ENCODE measurements at regions not wholly inside any gene's neighbourhood (a gene's known extent, or its start where the extent isn't known, plus 50 kb on each side); places are given as distances from the start of the nearest gene placed in this dataset.

- TF ChIP-seq, protein P1, sequence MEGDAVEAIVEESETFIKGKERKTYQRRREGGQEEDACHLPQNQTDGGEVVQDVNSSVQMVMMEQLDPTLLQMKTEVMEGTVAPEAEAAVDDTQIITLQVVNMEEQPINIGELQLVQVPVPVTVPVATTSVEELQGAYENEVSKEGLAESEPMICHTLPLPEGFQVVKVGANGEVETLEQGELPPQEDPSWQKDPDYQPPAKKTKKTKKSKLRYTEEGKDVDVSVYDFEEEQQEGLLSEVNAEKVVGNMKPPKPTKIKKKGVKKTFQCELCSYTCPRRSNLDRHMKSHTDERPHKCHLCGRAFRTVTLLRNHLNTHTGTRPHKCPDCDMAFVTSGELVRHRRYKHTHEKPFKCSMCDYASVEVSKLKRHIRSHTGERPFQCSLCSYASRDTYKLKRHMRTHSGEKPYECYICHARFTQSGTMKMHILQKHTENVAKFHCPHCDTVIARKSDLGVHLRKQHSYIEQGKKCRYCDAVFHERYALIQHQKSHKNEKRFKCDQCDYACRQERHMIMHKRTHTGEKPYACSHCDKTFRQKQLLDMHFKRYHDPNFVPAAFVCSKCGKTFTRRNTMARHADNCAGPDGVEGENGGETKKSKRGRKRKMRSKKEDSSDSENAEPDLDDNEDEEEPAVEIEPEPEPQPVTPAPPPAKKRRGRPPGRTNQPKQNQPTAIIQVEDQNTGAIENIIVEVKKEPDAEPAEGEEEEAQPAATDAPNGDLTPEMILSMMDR (IDR thresholded peaks at IDR 0.05), result no peak
These were observed 275.3 kb downstream of the KCTD12 start for GRCh38 chr13:76610819-76611415.

GRCh38 chr13:76609643-76610042 is 276.6 kb downstream of the KCTD12 start:
- Mint-ChIP-seq H3K4me3 (ENCODE audit: unreplicated experiment) (no peak overlapping the region), H3K4me1 (ENCODE audit: unreplicated experiment) (no peaks in the 10 kb centered on the region), H3K36me3 (ENCODE audit: unreplicated experiment) (no peaks in the 10 kb centered on the region), H3K27me3 (ENCODE audit: unreplicated experiment) (no peaks in the 10 kb centered on the region), H3K27ac (ENCODE audit: unreplicated experiment) (no peak overlapping the region), H3K9me3 (ENCODE audit: unreplicated experiment) (no peaks in the 10 kb centered on the region)
- DNase-seq (ENCODE audit: extremely low spot score, unreplicated experiment), result no peak
- TF ChIP-seq, protein P1 (IDR thresholded peaks at IDR 0.05), result no peak

More at GRCh38 chr13:76610819-76611415, 275.3 kb downstream of the KCTD12 start:
- H3K9me3 Mint-ChIP-seq (ENCODE audit: unreplicated experiment), result no peaks in the 10 kb centered on the region
- H3K4me1 Mint-ChIP-seq (ENCODE audit: unreplicated experiment), result no peaks in the 10 kb centered on the region
- H3K27me3 Mint-ChIP-seq (ENCODE audit: unreplicated experiment), result no peaks in the 10 kb centered on the region
- no peaks in the 10 kb centered on the region for H3K36me3 Mint-ChIP-seq (ENCODE audit: unreplicated experiment)
- no peak overlapping the region for H3K4me3 Mint-ChIP-seq (ENCODE audit: unreplicated experiment)
- DNase-seq (ENCODE audit: extremely low spot score, unreplicated experiment), result no peak
- H3K27ac Mint-ChIP-seq (ENCODE audit: unreplicated experiment), result no peak overlapping the region

- H3K36me3 Mint-ChIP-seq (ENCODE audit: unreplicated experiment), result no peaks in the 10 kb centered on the region
- TF ChIP-seq, protein P1 (IDR thresholded peaks at IDR 0.05), result no peak
- no peaks in the 10 kb centered on the region for H3K9me3 Mint-ChIP-seq (ENCODE audit: unreplicated experiment)
- H3K27me3 Mint-ChIP-seq (ENCODE audit: unreplicated experiment), result no peaks in the 10 kb centered on the region
- no peak overlapping the region for H3K4me3 Mint-ChIP-seq (ENCODE audit: unreplicated experiment)
- no peaks in the 10 kb centered on the region for H3K4me1 Mint-ChIP-seq (ENCODE audit: unreplicated experiment)
- DNase-seq (ENCODE audit: extremely low spot score, unreplicated experiment), result no peak
- no peak overlapping the region for H3K27ac Mint-ChIP-seq (ENCODE audit: unreplicated experiment)
These were observed 278.3 kb downstream of the KCTD12 start for GRCh38 chr13:76607866-76608265.

DNA sequence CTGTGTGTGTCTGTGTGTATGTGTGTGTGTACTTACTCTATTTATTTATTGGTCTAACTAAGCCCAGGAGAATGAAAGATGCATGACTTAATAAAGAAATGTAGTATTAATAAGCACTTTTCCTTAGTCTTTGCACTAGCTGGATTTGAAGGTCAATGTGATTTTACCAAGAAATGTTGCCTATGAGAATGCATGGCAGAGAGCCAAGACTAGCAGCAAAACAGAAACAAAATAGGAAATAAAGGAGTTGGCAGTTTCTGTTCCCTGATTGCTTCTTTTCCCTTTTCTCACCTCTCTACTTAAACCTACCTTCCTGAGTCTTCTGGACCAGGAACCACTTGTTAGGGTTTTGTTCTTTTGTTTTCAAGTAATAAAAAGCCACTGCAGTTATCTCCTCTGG is 286.1 kb downstream of the KCTD12 start:
- Mint-ChIP-seq H3K36me3 (ENCODE audit: unreplicated experiment) (no peaks in the 10 kb centered on the region), H3K27ac (ENCODE audit: unreplicated experiment) (no peak overlapping the region), H3K4me3 (ENCODE audit: unreplicated experiment) (no peak overlapping the region), H3K27me3 (ENCODE audit: unreplicated experiment) (no peaks in the 10 kb centered on the region), H3K4me1 (ENCODE audit: unreplicated experiment) (no peaks in the 10 kb centered on the region), H3K9me3 (ENCODE audit: unreplicated experiment) (peaks cover 6% of the 10 kb centered on the region)
- DNase-seq (ENCODE audit: extremely low spot score, unreplicated experiment), result no peak
- TF ChIP-seq, protein P1 (IDR thresholded peaks at IDR 0.05), result no peak

- Mint-ChIP-seq H3K4me1 (ENCODE audit: unreplicated experiment) (no peaks in the 10 kb centered on the region), H3K27ac (ENCODE audit: unreplicated experiment) (no peak overlapping the region), H3K9me3 (ENCODE audit: unreplicated experiment) (peaks cover 6% of the 10 kb centered on the region), H3K27me3 (ENCODE audit: unreplicated experiment) (no peaks in the 10 kb centered on the region), H3K4me3 (ENCODE audit: unreplicated experiment) (no peak overlapping the region), H3K36me3 (ENCODE audit: unreplicated experiment) (no peaks in the 10 kb centered on the region)
- DNase-seq (ENCODE audit: extremely low spot score, unreplicated experiment), result no peak
- TF ChIP-seq, protein P1 (IDR thresholded peaks at IDR 0.05), result no peak
These were observed 288.3 kb downstream of the KCTD12 start for GRCh38 chr13:76597868-76598267.
